GM23248 (cell line): ENCODE measurements at regions not wholly inside any gene's neighbourhood (a gene's known extent, or its start where the extent isn't known, plus 50 kb on each side); places are given as distances from the start of the nearest gene placed in this dataset.

Experiments used
- EZH2 ChIP-seq: fragments of 200-600 bp; sonication (generic); IDR thresholded peaks from 2 replicates; pipeline ENCODE4 v1.6.1; 2018; ENCODE audit warnings: antibody characterized with exemption, mild to moderate bottlenecking; ENCODE audit not compliant: insufficient read depth, poor library complexity, severe bottlenecking
- EZH2phosphoT487 ChIP-seq: fragments of 200-600 bp; sonication (generic); IDR thresholded peaks from 2 replicates; pipeline ENCODE4 v1.6.1; 2018; ENCODE audit warnings: antibody characterized with exemption, moderate library complexity, mild to moderate bottlenecking, low read depth; ENCODE audit not compliant: insufficient read depth

GRCh38 chr4:181968371-181968770, 274.8 kb upstream of the TENM3 start:
- TF ChIP-seq EZH2 (no peak), EZH2phosphoT487 (no peak)
